GM13976 (cell line): ENCODE measurements at regions not wholly inside any gene's neighbourhood (a gene's known extent, or its start where the extent isn't known, plus 50 kb on each side); places are given as distances from the start of the nearest gene placed in this dataset.

Experiments used
- DNase-seq: peaks from one replicate; pipeline ENCODE4 v3.0.0; 2012; ENCODE audit warnings: low spot score
- in situ Hi-C: fragments of 300-500 bp; cut with MboI; formaldehyde crosslinking; loops from one replicate; pipeline ENCODE4 v1.12.0; 2022; ENCODE audit warnings: low sequenced_read_pairs, mixed read lengths, inconsistent platforms; ENCODE audit not compliant: unreplicated experiment
- TF ChIP-seq, protein P1 (sequence below): IDR thresholded peaks from 2 replicates; pipeline ENCODE4 v1.5.1; 2012; ENCODE audit warnings: borderline replicate concordance, mild to moderate bottlenecking; ENCODE audit not compliant: insufficient read depth; ENCODE audit errors: extremely low read depth, missing control alignments, control extremely low read depth

DNA sequence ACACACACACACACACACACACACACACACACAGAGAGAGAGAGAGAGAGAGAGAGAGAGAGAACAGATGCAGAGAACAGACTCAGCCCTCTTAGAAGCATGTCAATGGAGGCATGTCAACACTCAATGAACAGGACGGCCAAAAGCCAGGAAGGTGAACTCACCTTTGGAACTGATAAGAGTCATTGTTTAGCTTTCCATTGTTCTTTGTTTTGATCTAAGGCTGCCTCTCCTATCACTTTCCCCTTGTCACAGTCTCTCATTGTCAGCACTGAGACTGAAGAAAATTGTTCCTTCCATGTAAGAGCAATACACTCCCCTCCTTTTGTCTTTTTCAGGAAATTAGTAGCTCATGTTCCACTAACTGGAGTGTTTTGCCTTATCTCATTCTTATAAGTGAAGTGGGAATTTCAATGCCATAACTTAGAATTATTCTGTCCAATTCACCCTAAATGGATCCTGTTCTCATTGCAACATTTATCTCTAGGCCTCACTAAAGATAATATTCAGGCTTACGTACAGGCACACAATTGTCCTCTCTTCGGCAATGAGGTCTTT is 218.0 kb downstream of the DUSP6 start:
- TF ChIP-seq, protein P1, sequence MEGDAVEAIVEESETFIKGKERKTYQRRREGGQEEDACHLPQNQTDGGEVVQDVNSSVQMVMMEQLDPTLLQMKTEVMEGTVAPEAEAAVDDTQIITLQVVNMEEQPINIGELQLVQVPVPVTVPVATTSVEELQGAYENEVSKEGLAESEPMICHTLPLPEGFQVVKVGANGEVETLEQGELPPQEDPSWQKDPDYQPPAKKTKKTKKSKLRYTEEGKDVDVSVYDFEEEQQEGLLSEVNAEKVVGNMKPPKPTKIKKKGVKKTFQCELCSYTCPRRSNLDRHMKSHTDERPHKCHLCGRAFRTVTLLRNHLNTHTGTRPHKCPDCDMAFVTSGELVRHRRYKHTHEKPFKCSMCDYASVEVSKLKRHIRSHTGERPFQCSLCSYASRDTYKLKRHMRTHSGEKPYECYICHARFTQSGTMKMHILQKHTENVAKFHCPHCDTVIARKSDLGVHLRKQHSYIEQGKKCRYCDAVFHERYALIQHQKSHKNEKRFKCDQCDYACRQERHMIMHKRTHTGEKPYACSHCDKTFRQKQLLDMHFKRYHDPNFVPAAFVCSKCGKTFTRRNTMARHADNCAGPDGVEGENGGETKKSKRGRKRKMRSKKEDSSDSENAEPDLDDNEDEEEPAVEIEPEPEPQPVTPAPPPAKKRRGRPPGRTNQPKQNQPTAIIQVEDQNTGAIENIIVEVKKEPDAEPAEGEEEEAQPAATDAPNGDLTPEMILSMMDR, result no peak
- in situ Hi-C loops, result no loop called here
- DNase-seq, result no peak

DNA sequence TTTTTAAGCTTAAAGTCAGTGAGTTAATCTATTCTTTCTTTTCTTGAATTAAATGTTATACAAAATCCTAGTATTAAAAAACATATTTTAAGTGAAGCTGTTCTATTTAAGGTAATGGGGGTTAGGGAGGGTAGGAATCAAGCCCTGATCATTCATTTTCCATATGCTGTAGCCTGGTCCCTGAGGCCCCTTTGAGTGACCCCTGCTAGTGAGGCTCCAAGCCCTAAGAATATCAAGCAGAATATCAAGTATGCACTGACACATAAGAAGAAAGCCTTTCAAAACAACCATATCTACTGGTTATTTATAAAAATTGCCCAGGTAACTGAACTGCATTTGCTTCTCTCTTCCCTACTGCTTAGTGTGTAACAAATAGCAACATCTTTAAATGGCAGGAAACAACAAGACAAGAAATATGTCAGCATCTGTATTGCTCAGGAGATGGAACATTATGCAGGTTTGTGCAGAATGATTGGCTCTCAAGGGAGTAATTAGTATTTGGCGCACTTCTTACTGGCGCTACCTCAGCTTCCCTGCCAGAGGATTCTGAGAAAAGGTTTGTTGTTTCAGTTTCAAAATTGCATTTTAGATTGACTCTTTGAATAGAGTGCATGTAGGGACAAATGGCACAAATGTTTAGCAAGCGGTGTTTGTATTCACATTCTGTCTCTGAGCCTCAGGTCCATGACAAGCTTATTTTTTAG is 223.0 kb downstream of the DUSP6 start:
- TF ChIP-seq, protein P1, result no peak
- no peak for DNase-seq
- in situ Hi-C loops, result no loop called here

DNA sequence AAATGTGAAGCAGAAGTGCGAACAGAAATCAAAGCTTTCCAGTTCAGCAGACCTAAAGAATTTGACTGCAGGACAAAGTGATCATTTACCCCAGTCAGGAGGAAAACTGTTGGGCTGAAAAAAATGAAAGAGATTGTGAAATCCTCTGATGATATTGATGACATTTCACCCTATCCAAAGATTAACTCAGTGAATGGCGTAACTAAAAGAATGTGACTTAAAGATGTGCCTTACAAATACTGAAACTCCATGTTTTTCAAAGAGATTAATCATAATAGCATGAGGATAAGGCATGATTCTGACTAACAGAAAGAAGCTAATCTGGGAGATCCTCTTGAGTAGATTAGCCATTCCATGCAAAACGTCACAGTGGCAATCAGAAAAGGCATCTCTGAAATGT is 225.6 kb downstream of the DUSP6 start:
- TF ChIP-seq, protein P1, result no peak
- in situ Hi-C loops, result no loop called here
- no peak for DNase-seq

DNA sequence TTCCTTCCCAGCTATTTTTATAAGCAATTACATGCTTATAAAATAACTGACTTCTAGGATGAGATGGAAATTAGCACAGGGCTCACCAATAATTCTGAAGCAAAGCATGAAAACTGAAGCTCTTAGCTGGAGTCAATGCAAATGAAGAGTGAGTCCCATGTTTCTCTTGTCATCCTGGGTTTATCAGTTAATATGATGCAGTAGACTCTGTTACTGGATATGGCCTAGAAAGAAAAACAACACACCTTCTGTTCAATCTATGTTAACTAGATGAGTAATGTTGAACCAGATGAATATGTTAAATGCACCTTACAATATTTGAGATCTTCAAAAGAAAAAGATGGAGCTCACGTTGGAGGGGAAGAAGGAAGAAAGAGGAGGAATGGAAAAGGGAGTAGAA is 229.4 kb downstream of the DUSP6 start:
- no peak for DNase-seq
- in situ Hi-C loops, result no loop called here
- TF ChIP-seq, protein P1, result no peak

DNA sequence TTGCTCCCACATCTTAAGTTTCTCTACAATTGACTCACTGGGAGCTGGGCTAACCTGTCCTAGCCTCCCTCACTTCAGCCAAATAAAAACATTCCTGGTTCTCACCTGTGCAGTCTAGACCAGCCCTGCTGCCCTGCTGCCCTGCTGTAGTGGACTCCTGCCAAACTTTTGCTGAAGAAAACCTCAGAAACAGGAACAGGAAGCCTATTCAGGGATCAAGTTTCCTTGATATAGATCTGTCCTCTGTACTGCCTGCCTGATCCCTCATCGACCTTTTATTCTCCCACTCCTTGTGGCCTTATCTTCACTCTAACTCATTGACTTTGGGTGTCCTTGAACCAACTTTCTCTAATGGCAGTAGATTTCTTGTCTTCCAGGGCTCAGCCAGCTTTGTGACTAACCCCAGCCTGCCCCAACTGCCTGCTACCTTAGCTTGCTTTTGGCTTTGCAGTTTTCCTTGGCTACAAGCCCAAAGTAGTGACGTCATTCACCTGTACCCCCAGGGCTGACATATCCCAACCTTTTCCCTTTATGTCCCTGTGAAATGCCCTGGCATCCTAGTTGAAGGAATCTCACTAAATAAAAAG is 234.8 kb downstream of the DUSP6 start:
- DNase-seq, result no peak
- TF ChIP-seq, protein P1, result no peak
- in situ Hi-C loops, result no loop called here

DNA sequence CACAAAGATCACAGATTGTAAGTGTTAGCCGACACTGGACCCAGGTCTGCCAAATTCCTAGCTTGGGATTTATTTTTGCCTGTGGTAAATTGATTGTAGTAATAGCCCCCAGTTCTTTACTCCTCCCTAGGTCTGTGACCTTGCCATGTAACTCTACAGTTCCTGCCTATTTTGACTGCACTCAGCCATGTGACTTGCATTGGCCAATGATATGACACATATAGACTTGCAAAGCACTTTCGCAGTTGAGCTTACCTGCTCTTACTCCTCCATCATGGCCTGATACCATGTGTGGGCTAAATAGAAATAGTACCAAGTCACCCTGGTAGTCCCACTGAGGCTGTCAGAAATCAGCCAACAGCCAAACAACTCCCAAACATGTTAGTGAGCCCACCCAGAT is 240.3 kb downstream of the DUSP6 start:
- in situ Hi-C loops, result no loop called here
- TF ChIP-seq, protein P1, result no peak
- DNase-seq, result no peak
